OCI-LY1 (cell line): ENCODE measurements at regions not wholly inside any gene's neighbourhood (a gene's known extent, or its start where the extent isn't known, plus 50 kb on each side); places are given as distances from the start of the nearest gene placed in this dataset.

Source experiments
- H2AFZ ChIP-seq: fragments of 200-600 bp; sonication (generic), shearing (Covaris generic); 2 replicates; pipeline ENCODE4 v1.6.0; 2014; ENCODE audit warnings: antibody characterized with exemption, mild to moderate bottlenecking, low read length
- H3F3A ChIP-seq: fragments of 200-600 bp; sonication (generic), shearing (Covaris generic); 2 replicates; pipeline ENCODE4 v1.6.0; 2014; ENCODE audit warnings: mild to moderate bottlenecking, antibody characterized with exemption, low read length, moderate library complexity; ENCODE audit not compliant: insufficient read depth
- H3K27ac ChIP-seq: fragments of 200-600 bp; sonication (generic); 2 replicates; pipeline ENCODE4 v1.5.1; 2014; ENCODE audit warnings: low read length, mixed run types, mild to moderate bottlenecking, low read depth; ENCODE audit not compliant: poor library complexity, severe bottlenecking
- H3K27me3 ChIP-seq: fragments of 200-600 bp; sonication (generic); 2 replicates; pipeline ENCODE4 v1.6.0; 2014; ENCODE audit warnings: antibody characterized with exemption, mild to moderate bottlenecking, low read length, moderate library complexity; ENCODE audit not compliant: insufficient read depth
- H3K36me3 ChIP-seq: fragments of 200-600 bp; sonication (generic); 2 replicates; pipeline ENCODE4 v1.6.1; 2014; ENCODE audit warnings: mild to moderate bottlenecking, antibody characterized with exemption, low read length, moderate library complexity, mixed read lengths; ENCODE audit not compliant: insufficient read depth
- H3K4me1 ChIP-seq: fragments of 200-600 bp; sonication (generic); 2 replicates; pipeline ENCODE4 v1.5.1; 2014; ENCODE audit warnings: mild to moderate bottlenecking, low read length, moderate library complexity; ENCODE audit not compliant: insufficient read depth, severe bottlenecking
- H3K4me2 ChIP-seq: fragments of 200-600 bp; sonication (generic), shearing (Covaris generic); 2 replicates; pipeline ENCODE4 v1.6.1; 2014; ENCODE audit warnings: low read length
- H3K4me3 ChIP-seq: fragments of 200-600 bp; sonication (generic); 2 replicates; pipeline ENCODE4 v1.5.1; 2014; ENCODE audit warnings: low read length, low read depth, mild to moderate bottlenecking, mixed read lengths; ENCODE audit not compliant: poor library complexity, severe bottlenecking
- H3K79me2 ChIP-seq: fragments of 200-600 bp; shearing (Covaris generic); 2 replicates; pipeline ENCODE4 v1.6.1; 2016; ENCODE audit warnings: mixed run types, low read length, mixed read lengths; ENCODE audit not compliant: insufficient read depth
- H3K9ac ChIP-seq: fragments of 200-600 bp; sonication (generic), shearing (Covaris generic); 2 replicates; pipeline ENCODE4 v1.6.1; 2014; ENCODE audit warnings: mild to moderate bottlenecking, low read length, mixed read lengths
- H3K9me2 ChIP-seq: fragments of 200-600 bp; sonication (generic), shearing (Covaris generic); 2 replicates; pipeline ENCODE4 v1.6.1; 2014; ENCODE audit warnings: low read depth, mild to moderate bottlenecking, low read length, mixed read lengths
- H3K9me3 ChIP-seq: fragments of 200-600 bp; shearing (Covaris generic); 2 replicates; pipeline ENCODE4 v1.6.1; 2014; ENCODE audit warnings: low read length, mixed read lengths
- H4K20me1 ChIP-seq: fragments of 200-600 bp; sonication (generic), shearing (Covaris generic); 2 replicates; pipeline ENCODE4 v1.6.0; 2016; ENCODE audit warnings: mild to moderate bottlenecking, low read length; ENCODE audit not compliant: insufficient read depth
- EZH2 ChIP-seq: fragments of 200-600 bp; sonication (generic), shearing (Covaris generic); IDR thresholded peaks from 2 replicates; pipeline ENCODE4 v1.8.0; 2017; ENCODE audit warnings: borderline replicate concordance, mixed run types, mild to moderate bottlenecking, antibody characterized with exemption, low read length, moderate library complexity, mixed read lengths
- TF ChIP-seq, protein P1 (sequence below): fragments of 200-600 bp; sonication (generic), shearing (Covaris generic); IDR thresholded peaks from 2 replicates; pipeline ENCODE4 v1.5.1; 2017; ENCODE audit warnings: mild to moderate bottlenecking, antibody characterized with exemption, low read length, moderate library complexity, mixed read lengths

DNA sequence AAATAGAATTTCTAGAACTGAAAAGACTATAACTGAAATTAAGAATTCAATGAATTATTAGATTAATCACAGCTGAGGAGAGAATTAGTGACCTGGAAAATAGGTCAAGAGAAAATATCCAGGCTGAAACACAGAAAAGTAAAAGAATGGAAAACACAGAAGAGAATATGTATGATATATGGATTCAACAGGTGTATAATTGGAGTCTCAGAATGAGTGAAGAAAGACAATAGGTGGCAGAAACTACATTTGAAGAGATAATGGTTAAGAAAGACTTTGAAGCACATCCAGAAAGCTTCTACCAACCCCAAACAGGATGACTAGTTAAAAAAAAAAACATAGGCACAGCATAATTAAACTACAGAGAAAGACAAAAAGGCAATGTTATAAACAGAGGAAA is 196.2 kb upstream of the ASCC3 start:
- Histone ChIP-seq H3K27ac (no peak overlapping the region), H4K20me1 (no peaks in the 10 kb centered on the region), H3K9me3 (no peaks in the 10 kb centered on the region), H3F3A (no peaks in the 10 kb centered on the region), H2AFZ (no peak overlapping the region), H3K9ac (no peak overlapping the region), H3K4me3 (no peak overlapping the region), H3K4me2 (no peak overlapping the region), H3K79me2 (no peaks in the 10 kb centered on the region), H3K27me3 (no peaks in the 10 kb centered on the region), H3K9me2 (no peaks in the 10 kb centered on the region), H3K4me1 (no peaks in the 10 kb centered on the region), H3K36me3 (no peaks in the 10 kb centered on the region)
- TF ChIP-seq, protein P1, sequence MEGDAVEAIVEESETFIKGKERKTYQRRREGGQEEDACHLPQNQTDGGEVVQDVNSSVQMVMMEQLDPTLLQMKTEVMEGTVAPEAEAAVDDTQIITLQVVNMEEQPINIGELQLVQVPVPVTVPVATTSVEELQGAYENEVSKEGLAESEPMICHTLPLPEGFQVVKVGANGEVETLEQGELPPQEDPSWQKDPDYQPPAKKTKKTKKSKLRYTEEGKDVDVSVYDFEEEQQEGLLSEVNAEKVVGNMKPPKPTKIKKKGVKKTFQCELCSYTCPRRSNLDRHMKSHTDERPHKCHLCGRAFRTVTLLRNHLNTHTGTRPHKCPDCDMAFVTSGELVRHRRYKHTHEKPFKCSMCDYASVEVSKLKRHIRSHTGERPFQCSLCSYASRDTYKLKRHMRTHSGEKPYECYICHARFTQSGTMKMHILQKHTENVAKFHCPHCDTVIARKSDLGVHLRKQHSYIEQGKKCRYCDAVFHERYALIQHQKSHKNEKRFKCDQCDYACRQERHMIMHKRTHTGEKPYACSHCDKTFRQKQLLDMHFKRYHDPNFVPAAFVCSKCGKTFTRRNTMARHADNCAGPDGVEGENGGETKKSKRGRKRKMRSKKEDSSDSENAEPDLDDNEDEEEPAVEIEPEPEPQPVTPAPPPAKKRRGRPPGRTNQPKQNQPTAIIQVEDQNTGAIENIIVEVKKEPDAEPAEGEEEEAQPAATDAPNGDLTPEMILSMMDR, result no peak
- TF ChIP-seq EZH2, result no peak

DNA sequence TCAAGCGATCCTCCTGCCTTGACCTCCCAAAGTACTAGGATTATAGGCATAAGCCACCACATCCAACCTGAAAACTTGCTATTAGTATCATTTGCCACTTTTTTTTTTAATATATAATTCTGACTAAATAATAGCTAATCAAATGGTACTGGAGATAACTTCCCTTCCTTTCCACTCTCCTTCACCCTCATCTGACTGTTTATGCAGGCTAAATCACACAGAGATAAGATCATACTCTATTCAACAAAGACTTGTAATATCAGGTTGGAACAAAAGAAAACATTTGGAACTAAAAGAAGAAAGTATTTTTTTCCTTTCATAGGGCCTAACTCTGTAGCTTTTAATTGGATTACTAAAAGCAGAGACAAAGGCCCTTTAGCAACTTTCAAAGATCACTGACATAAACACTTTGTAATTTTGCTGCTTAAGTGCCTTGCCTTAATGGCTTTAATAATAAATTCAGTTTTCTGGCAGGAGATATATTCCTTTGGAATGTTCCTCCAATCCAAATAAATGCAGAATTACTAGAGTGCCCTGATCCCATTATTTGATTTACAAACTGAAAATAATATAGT is 198.7 kb upstream of the ASCC3 start:
- TF ChIP-seq, protein P1, result no peak
- no peak for TF ChIP-seq EZH2
- no peaks in the 10 kb centered on the region for H3K9me3 ChIP-seq
- no peaks in the 10 kb centered on the region for H3K27me3 ChIP-seq
- no peaks in the 10 kb centered on the region for H3K36me3 ChIP-seq
- H3F3A ChIP-seq, result no peaks in the 10 kb centered on the region
- no peak overlapping the region for H3K4me2 ChIP-seq
- H3K4me3 ChIP-seq, result no peak overlapping the region
- no peak overlapping the region for H3K9ac ChIP-seq
- no peaks in the 10 kb centered on the region for H3K9me2 ChIP-seq
- no peaks in the 10 kb centered on the region for H4K20me1 ChIP-seq
- H3K79me2 ChIP-seq, result no peaks in the 10 kb centered on the region
- H2AFZ ChIP-seq, result no peak overlapping the region
- no peak overlapping the region for H3K27ac ChIP-seq
- no peaks in the 10 kb centered on the region for H3K4me1 ChIP-seq

DNA sequence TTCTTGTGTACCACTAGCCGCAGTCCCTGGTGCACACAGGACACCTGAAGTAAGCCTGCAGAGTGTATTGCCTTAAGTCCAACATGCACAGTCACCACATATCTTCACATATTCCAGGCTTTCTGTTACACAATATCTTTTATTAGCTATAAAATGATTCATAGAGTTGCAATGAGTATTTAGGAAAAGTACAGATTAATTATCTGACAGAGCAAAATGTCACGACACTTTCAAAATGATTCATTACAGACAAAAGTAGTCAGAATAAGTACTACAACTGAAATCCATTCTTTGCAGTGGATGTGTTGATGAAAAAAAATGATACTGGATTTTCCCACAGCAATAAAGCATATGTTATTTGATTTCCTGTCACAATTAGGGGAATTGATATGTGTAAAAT is 199.5 kb upstream of the ASCC3 start:
- Histone ChIP-seq H3K9me2 (no peaks in the 10 kb centered on the region), H3F3A (no peaks in the 10 kb centered on the region), H3K9ac (no peak overlapping the region), H3K9me3 (no peaks in the 10 kb centered on the region), H3K36me3 (no peaks in the 10 kb centered on the region), H4K20me1 (no peaks in the 10 kb centered on the region), H3K79me2 (no peaks in the 10 kb centered on the region), H2AFZ (no peak overlapping the region), H3K4me2 (no peak overlapping the region), H3K27me3 (no peaks in the 10 kb centered on the region), H3K4me1 (no peaks in the 10 kb centered on the region), H3K4me3 (no peak overlapping the region), H3K27ac (no peak overlapping the region)
- TF ChIP-seq EZH2, result no peak
- TF ChIP-seq, protein P1, result no peak
